ENCODE measurements at regions not wholly inside any gene's neighbourhood (a gene's known extent, or its start where the extent isn't known, plus 50 kb on each side); places are given as distances from the start of the nearest gene placed in this dataset.

- H3K9me3 ChIP-seq (ENCODE audit: low read depth) = no peaks in the 10 kb centered on the region
- no peak for DNase-seq (ENCODE audit: low read depth in 1 of 2, low spot score in 1 of 2)
- no peaks in the 10 kb centered on the region for H3K4me1 ChIP-seq (ENCODE audit: low read depth)
- H3K27ac ChIP-seq = no peak overlapping the region
- H3K4me3 ChIP-seq = no peak overlapping the region
- no peaks in the 10 kb centered on the region for H3K27me3 ChIP-seq
- H3K36me3 ChIP-seq = no peaks in the 10 kb centered on the region
- TF ChIP-seq CTCF (IDR thresholded peaks at IDR 0.05; ENCODE audit: low read depth, low read length) = no peak
Observed at GRCh38 chr22:47463220-47463619, 700.8 kb downstream of the TBC1D22A start.

DNA sequence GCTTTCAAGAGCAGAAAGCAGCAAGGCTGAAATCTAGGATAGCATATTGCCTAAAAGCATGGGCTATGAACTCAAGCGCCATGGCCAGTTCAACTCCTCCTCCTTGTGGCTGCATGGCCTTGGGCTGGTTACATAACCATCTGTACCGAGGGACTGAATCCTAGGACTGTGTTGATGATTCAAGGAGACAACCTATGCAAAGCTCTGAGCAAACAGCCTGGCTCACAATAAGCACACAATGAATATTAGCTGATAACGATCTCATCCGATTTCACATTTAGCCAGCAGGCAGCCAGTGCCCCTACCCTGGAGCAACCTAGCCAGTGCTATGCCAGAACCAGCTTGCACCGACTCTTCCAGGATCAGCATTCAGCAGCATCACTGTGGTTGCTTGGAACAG lies 698.4 kb downstream of the TBC1D22A start:
- DNase-seq (ENCODE audit: low read depth in 1 of 2, low spot score in 1 of 2) = no peak
- Histone ChIP-seq H3K27ac (no peak overlapping the region), H3K27me3 (no peaks in the 10 kb centered on the region), H3K4me3 (no peak overlapping the region), H3K4me1 (ENCODE audit: low read depth) (no peaks in the 10 kb centered on the region), H3K36me3 (no peaks in the 10 kb centered on the region), H3K9me3 (ENCODE audit: low read depth) (no peaks in the 10 kb centered on the region)
- no peak for TF ChIP-seq CTCF (IDR thresholded peaks at IDR 0.05; ENCODE audit: low read depth, low read length)

DNA sequence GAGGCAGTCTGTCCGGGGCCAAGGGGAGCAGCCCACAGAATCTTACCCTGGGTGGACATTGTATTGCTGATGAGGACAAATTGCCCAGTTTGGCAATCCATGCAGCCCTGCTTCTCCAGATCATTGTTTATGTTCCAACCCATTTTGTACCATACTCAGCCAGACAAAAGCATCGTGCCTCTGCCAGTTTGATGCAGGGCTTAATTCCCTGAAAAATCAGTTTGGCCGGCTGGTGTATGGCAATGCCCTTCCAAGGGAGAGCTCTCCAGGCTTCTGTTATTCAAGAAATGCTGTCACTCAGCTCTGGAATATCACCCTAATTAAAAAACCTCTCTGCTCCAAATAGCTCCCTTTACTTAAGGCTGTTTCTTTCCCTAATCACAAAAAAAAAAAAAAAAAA lies 697.7 kb downstream of the TBC1D22A start:
- no peak for TF ChIP-seq CTCF (IDR thresholded peaks at IDR 0.05; ENCODE audit: low read depth, low read length)
- Histone ChIP-seq H3K4me1 (ENCODE audit: low read depth) (no peaks in the 10 kb centered on the region), H3K9me3 (ENCODE audit: low read depth) (no peaks in the 10 kb centered on the region), H3K27ac (no peak overlapping the region), H3K36me3 (no peaks in the 10 kb centered on the region), H3K4me3 (no peak overlapping the region), H3K27me3 (no peaks in the 10 kb centered on the region)
- no peak for DNase-seq (ENCODE audit: low read depth in 1 of 2, low spot score in 1 of 2)

- H3K4me3 ChIP-seq = no peak overlapping the region
- no peaks in the 10 kb centered on the region for H3K27me3 ChIP-seq
- H3K9me3 ChIP-seq (ENCODE audit: low read depth) = no peaks in the 10 kb centered on the region
- no peak for TF ChIP-seq CTCF (IDR thresholded peaks at IDR 0.05; ENCODE audit: low read depth, low read length)
- DNase-seq (ENCODE audit: low read depth in 1 of 2, low spot score in 1 of 2) = no peak
- H3K4me1 ChIP-seq (ENCODE audit: low read depth) = no peaks in the 10 kb centered on the region
- H3K27ac ChIP-seq = no peak overlapping the region
- H3K36me3 ChIP-seq = no peaks in the 10 kb centered on the region
Observed at GRCh38 chr22:47458348-47458747, 695.9 kb downstream of the TBC1D22A start.

DNA sequence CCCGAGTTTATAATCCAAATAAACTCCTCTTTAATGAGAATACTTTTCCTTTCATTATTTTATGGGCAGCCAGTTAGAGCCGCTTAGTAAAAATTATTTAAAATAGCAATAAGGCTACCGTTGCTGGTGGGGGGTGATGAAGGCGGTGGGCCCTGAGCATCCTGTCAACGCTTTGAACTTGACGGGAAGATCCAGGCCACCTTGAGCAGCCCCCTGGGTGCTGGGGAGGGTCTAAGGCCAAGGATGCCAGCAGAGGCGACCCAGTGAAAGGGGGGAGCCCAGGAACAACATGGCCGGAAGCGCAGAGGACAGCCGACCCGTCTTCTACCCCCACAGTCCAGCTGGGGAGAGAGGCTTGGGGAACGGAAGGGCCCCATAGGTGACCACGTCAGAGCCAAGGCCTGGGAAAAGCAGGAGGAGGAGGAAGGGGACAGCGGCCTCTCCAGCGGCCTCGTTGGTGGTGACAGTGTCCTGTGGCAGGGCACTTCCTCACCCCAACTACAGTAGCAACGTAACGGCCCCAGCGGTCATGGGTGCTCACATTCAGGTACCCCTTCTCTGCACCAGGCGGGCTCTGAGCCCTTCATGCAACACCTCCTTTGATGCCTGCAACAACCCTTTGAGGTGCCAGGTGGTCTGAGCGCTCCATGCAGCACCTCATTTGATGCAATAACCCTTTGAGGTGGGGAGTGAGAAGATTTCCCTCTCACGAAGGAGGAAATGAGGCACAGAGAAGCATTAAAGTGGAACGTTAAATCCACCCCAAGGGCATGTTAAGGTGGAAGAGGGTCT lies 695.3 kb downstream of the TBC1D22A start:
- no peaks in the 10 kb centered on the region for H3K9me3 ChIP-seq (ENCODE audit: low read depth)

More for the DNA sequence above, 695.3 kb downstream of the TBC1D22A start:
- H3K4me3 ChIP-seq = no peak overlapping the region
- TF ChIP-seq CTCF (IDR thresholded peaks at IDR 0.05; ENCODE audit: low read depth, low read length) = no peak
- H3K27me3 ChIP-seq = no peaks in the 10 kb centered on the region
- no peaks in the 10 kb centered on the region for H3K36me3 ChIP-seq
- H3K4me1 ChIP-seq (ENCODE audit: low read depth) = no peaks in the 10 kb centered on the region
- no peak overlapping the region for H3K27ac ChIP-seq
- DNase-seq (ENCODE audit: low read depth in 1 of 2, low spot score in 1 of 2) = no peak
